ENCODE measurements at regions not wholly inside any gene's neighbourhood (a gene's known extent, or its start where the extent isn't known, plus 50 kb on each side); places are given as distances from the start of the nearest gene placed in this dataset.
"Not testable (repeated sequence)": the region's sequence is repeated elsewhere in the genome, so short reads cannot be mapped to it uniquely, and the experiment has no call there.

GRCh38 chr16:13848795-13849194 is 71.2 kb upstream of the ERCC4 start:
- Mint-ChIP-seq H3K36me3 (ENCODE audit: low read depth) (no peaks in the 10 kb centered on the region), H3K9me3 (peaks cover 3% of the 10 kb centered on the region; the same call in 1 of the 3 replicates), H3K4me1 (no peaks in the 10 kb centered on the region), H3K27ac (no peak overlapping the region), H3K4me3 (no peak overlapping the region), H3K27me3 (ENCODE audit: insufficient read depth, low read depth, poor library complexity) (peaks cover 3% of the 10 kb centered on the region)
- Histone ChIP-seq H3F3A (replicated peaks; ENCODE audit: low read depth) (no peaks in the 10 kb centered on the region), H3K79me2 (replicated peaks; ENCODE audit: insufficient read depth) (no peaks in the 10 kb centered on the region), H3K4me3 (no peak overlapping the region), H3K4me2 (no peak overlapping the region), H3K27me3 (ENCODE audit: insufficient read depth) (no peaks in the 10 kb centered on the region), H3K36me3 (ENCODE audit: insufficient read depth) (no peaks in the 10 kb centered on the region), H4K20me1 (replicated peaks; ENCODE audit: insufficient read depth) (no peaks in the 10 kb centered on the region), H2AFZ (no peak overlapping the region), H3K27ac (ENCODE audit: low read depth) (no peak overlapping the region), H3K4me1 (ENCODE audit: insufficient read depth) (no peaks in the 10 kb centered on the region), H3K9me2 (ENCODE audit: insufficient read depth) (no peaks in the 10 kb centered on the region; the same call in 1 of the 2 replicates)
- peak; percentile 28 for DNase-seq (ENCODE audit: low spot score)
- ATAC-seq: no peak
- TF ChIP-seq EZH2phosphoT487 (IDR thresholded peaks at IDR 0.05; ENCODE audit: unreplicated experiment) (no peak), CTCF (conservative IDR thresholded peaks at IDR 0.05; ENCODE audit: low read depth in 2 of 2) (peak; percentile 40 to 43), NANOG (IDR thresholded peaks at IDR 0.05; ENCODE audit: borderline replicate concordance) (no peak)

GRCh38 chr16:13850173-13850572 is 69.8 kb upstream of the ERCC4 start:
- not testable (repeated sequence) for H2AFZ ChIP-seq; H4K20me1 ChIP-seq (replicated peaks; ENCODE audit: insufficient read depth); H3K27ac Mint-ChIP-seq; H3K4me2 ChIP-seq; ATAC-seq; H3K27me3 Mint-ChIP-seq (ENCODE audit: insufficient read depth, low read depth, poor library complexity); H3K79me2 ChIP-seq (replicated peaks; ENCODE audit: insufficient read depth); H3K36me3 ChIP-seq (ENCODE audit: insufficient read depth); H3K4me3 Mint-ChIP-seq; H3K27me3 ChIP-seq (ENCODE audit: insufficient read depth); H3K36me3 Mint-ChIP-seq (ENCODE audit: low read depth); H3K4me3 ChIP-seq; DNase-seq (ENCODE audit: low spot score); H3K9me2 ChIP-seq (ENCODE audit: insufficient read depth); H3K9me3 Mint-ChIP-seq; H3K4me1 Mint-ChIP-seq; H3K27ac ChIP-seq (ENCODE audit: low read depth); H3F3A ChIP-seq (replicated peaks; ENCODE audit: low read depth); H3K4me1 ChIP-seq (ENCODE audit: insufficient read depth)

GRCh38 chr16:13852827-13853226 is 67.1 kb upstream of the ERCC4 start:
- ATAC-seq: no peak
- H3K9me2 ChIP-seq (ENCODE audit: insufficient read depth): no peaks in the 10 kb centered on the region; the same call in 1 of the 2 replicates
- no peaks in the 10 kb centered on the region for H4K20me1 ChIP-seq (replicated peaks; ENCODE audit: insufficient read depth)
- H3K4me1 Mint-ChIP-seq: no peaks in the 10 kb centered on the region
- DNase-seq (ENCODE audit: low spot score): no peak
- no peak overlapping the region for H3K4me3 ChIP-seq
- no peaks in the 10 kb centered on the region; the same call in 2 of the 3 replicates for H3K9me3 Mint-ChIP-seq
- no peaks in the 10 kb centered on the region for H3K36me3 ChIP-seq (ENCODE audit: insufficient read depth)
- H3K27me3 ChIP-seq (ENCODE audit: insufficient read depth): no peaks in the 10 kb centered on the region
- no peaks in the 10 kb centered on the region for H3K36me3 Mint-ChIP-seq (ENCODE audit: low read depth)
- no peak overlapping the region; the same call in 1 of the 2 replicates for H2AFZ ChIP-seq
- H3K27ac ChIP-seq (ENCODE audit: low read depth): no peak overlapping the region
- no peak overlapping the region; the same call in 2 of the 3 replicates for H3K4me3 Mint-ChIP-seq
- H3K27ac Mint-ChIP-seq: no peak overlapping the region
- no peaks in the 10 kb centered on the region for H3F3A ChIP-seq (replicated peaks; ENCODE audit: low read depth)
- no peak for TF ChIP-seq ZNF462 (CRISPR knock-in tag; IDR thresholded peaks at IDR 0.05)
- no peak for TF ChIP-seq JUNB (IDR thresholded peaks at IDR 0.05; ENCODE audit: unreplicated experiment)
- TF ChIP-seq POLR2AphosphoS5 (IDR thresholded peaks at IDR 0.05; ENCODE audit: low read depth): no peak
- no peak for TF ChIP-seq EZH2phosphoT487 (IDR thresholded peaks at IDR 0.05; ENCODE audit: unreplicated experiment)
- no peaks in the 10 kb centered on the region for H3K79me2 ChIP-seq (replicated peaks; ENCODE audit: insufficient read depth)
- H3K4me2 ChIP-seq: no peak overlapping the region
- no peaks in the 10 kb centered on the region for H3K4me1 ChIP-seq (ENCODE audit: insufficient read depth)
- H3K27me3 Mint-ChIP-seq (ENCODE audit: insufficient read depth, low read depth, poor library complexity): peaks cover 3% of the 10 kb centered on the region
